Activated naive CD4-positive, alpha-beta T cell (primary cell): ENCODE measurements at regions not wholly inside any gene's neighbourhood (a gene's known extent, or its start where the extent isn't known, plus 50 kb on each side); places are given as distances from the start of the nearest gene placed in this dataset.

Experiments used
- DNase-seq, 4 experiments: peaks; one replicate each; lab custom pipeline; 2025; lab: John Stamatoyannopoulos, UW

GRCh38 chr21:28749536-28749935 is 243.1 kb downstream of the LTN1 start:
- no peak for DNase-seq

GRCh38 chr21:28747464-28747863 is 245.2 kb downstream of the LTN1 start:
- no peak for DNase-seq

- no peak for DNase-seq
Measured at GRCh38 chr21:28746166-28746565, 246.5 kb downstream of the LTN1 start.

GRCh38 chr21:28745131-28746016 is 247.3 kb downstream of the LTN1 start:
- DNase-seq: peak in 3 of 4 experiments; percentile 9 to 45 (median 37)

GRCh38 chr21:28743723-28744122 is 249.0 kb downstream of the LTN1 start:
- no peak for DNase-seq

GRCh38 chr21:28742527-28742926 is 250.2 kb downstream of the LTN1 start:
- DNase-seq: no peak

- DNase-seq: no peak
Measured at GRCh38 chr21:28740125-28740524, 252.6 kb downstream of the LTN1 start.

- DNase-seq: no peak
Measured at GRCh38 chr21:28738882-28739281, 253.8 kb downstream of the LTN1 start.

- no peak for DNase-seq
Measured at GRCh38 chr21:28738420-28738704, 254.3 kb downstream of the LTN1 start.

GRCh38 chr21:28737674-28738419 is 254.8 kb downstream of the LTN1 start:
- no peak for DNase-seq

- DNase-seq: no peak
Measured at GRCh38 chr21:28734522-28735175, 258.0 kb downstream of the LTN1 start.

GRCh38 chr21:28731700-28732321 is 260.9 kb downstream of the LTN1 start:
- DNase-seq: no peak

GRCh38 chr21:28729887-28730286 is 262.8 kb downstream of the LTN1 start:
- DNase-seq: no peak

GRCh38 chr21:28727809-28728208 is 264.9 kb downstream of the LTN1 start:
- DNase-seq: no peak

GRCh38 chr21:28725396-28725795 is 267.3 kb downstream of the LTN1 start:
- no peak for DNase-seq

- DNase-seq: no peak
Measured at GRCh38 chr21:28723646-28724045, 269.0 kb downstream of the LTN1 start.

- no peak for DNase-seq
Measured at GRCh38 chr21:28719723-28720122, 273.0 kb downstream of the LTN1 start.

GRCh38 chr21:28714777-28715464 is 277.8 kb downstream of the LTN1 start:
- no peak for DNase-seq

GRCh38 chr21:28712411-28712810 is 280.3 kb downstream of the LTN1 start:
- no peak for DNase-seq

- no peak for DNase-seq
Measured at GRCh38 chr21:28705616-28706015, 287.1 kb downstream of the LTN1 start.

- DNase-seq: no peak
Measured at GRCh38 chr21:28704746-28705145, 287.9 kb downstream of the LTN1 start.

GRCh38 chr21:28703861-28704260 is 288.8 kb downstream of the LTN1 start:
- no peak for DNase-seq
